ENCODE measurements at regions not wholly inside any gene's neighbourhood (a gene's known extent, or its start where the extent isn't known, plus 50 kb on each side); places are given as distances from the start of the nearest gene placed in this dataset.

DNA sequence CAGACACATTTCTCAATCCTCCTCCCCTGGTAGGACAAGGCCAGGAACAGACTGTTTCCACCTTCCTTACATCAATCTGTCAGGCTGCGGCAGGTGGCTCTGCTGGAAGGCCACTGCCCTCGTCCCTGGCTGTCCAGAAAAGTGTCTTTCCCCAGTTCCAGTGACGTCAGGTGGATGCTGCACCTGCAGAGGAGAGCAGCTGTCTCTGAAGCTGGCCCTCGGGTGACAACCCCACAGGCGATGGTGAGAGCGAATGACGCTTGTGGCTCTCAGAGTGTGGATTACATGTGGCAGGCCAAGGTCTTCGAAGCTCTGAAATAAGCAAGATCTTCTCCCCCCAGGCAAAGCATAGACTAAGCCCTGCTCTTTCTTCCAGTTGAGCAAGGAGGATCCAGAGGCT is 146.9 kb upstream of the RET start:
- no peaks in the 10 kb centered on the region for H3K9me3 ChIP-seq (ENCODE audit: low read length)
- Mint-ChIP-seq H3K27me3 (peaks cover 27 to 64% of the 10 kb centered on the region in 2 donors), H3K4me3 (no peak overlapping the region), H3K36me3 (no peaks in the 10 kb centered on the region), H3K4me1 (peaks cover 4 to 17% (median 7%) of the 10 kb centered on the region in 3 donors), H3K27ac (no peak overlapping the region), H3K9me3 (peaks cover 0 to 2% (median 0%) of the 10 kb centered on the region in 5 donors)
- ChIA-PET CTCF (no interaction called here), POLR2A (interaction anchor here (0.6 kb wide), 1 partner anchor 358 kb away, joined by 3 read pairs; no protein-coding TSS in a partner anchor)
- H3K27ac ChIP-seq (ENCODE audit: low read depth, low read length): no peak overlapping the region
- H3K27me3 ChIP-seq (ENCODE audit: insufficient read depth, low read length, poor library complexity, severe bottlenecking): no peaks in the 10 kb centered on the region
- no peaks in the 10 kb centered on the region for H3K36me3 ChIP-seq (ENCODE audit: insufficient read depth, low read length)
- no peaks in the 10 kb centered on the region for H3K4me1 ChIP-seq (ENCODE audit: insufficient read depth, low read length)
- H3K4me3 ChIP-seq (ENCODE audit: low read length): no peak overlapping the region
- DNase-seq: no peak

DNA sequence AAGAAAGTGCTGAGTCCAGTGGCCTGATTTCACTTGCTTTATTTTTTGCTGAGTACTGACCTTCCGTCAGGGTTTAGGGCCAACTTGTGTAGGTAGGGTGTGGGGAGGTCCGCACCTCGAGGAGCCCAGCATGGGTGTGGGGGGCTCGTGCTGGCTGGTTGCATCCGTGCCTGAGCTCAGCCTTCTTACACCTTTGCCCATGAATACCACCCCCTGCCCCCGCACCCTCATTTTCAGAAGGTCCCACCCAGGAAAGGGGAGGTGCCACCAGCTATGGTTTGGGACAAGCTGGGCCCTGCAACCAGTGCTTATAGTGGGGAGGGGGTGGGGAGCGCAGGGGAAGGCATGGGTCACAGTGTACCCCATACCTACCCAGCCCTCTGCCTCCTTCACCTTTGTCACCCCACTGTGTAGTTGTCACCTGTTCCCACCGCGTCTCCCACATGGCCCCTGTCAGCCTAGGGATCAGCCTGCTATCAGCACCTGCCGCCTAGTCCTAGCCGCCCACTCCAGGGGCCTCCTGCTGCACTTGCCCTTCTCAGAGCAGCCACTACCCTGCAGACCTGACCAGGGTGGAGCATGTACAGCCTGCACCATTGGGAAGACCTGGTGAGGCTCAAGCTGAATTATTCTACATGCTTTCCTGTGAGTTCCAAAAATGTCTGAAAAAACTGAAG is 146.2 kb upstream of the RET start:
- no peak for DNase-seq

GRCh38 chr10:42932116-42932515 is 144.8 kb upstream of the RET start:
- Histone ChIP-seq H3K27me3 (ENCODE audit: insufficient read depth, low read length, poor library complexity, severe bottlenecking) (no peaks in the 10 kb centered on the region), H3K36me3 (ENCODE audit: insufficient read depth, low read length) (no peaks in the 10 kb centered on the region), H3K4me3 (ENCODE audit: low read length) (no peak overlapping the region), H3K27ac (ENCODE audit: low read depth, low read length) (no peak overlapping the region), H3K9me3 (ENCODE audit: low read length) (no peaks in the 10 kb centered on the region), H3K4me1 (ENCODE audit: insufficient read depth, low read length) (no peaks in the 10 kb centered on the region)
- H3K9me3 Mint-ChIP-seq: peaks cover 0 to 4% (median 0%) of the 10 kb centered on the region in 5 donors
- DNase-seq: no peak
- no peak overlapping the region for H3K4me3 Mint-ChIP-seq
- peaks cover 31 to 75% of the 10 kb centered on the region in 2 donors for H3K27me3 Mint-ChIP-seq
- peaks cover 4 to 17% (median 7%) of the 10 kb centered on the region in 3 donors for H3K4me1 Mint-ChIP-seq
- ChIA-PET POLR2A (no interaction called here), CTCF (no interaction called here)
- no peaks in the 10 kb centered on the region for H3K36me3 Mint-ChIP-seq
- no peak overlapping the region for H3K27ac Mint-ChIP-seq

More for the DNA sequence above, 146.2 kb upstream of the RET start:
- Histone ChIP-seq H3K36me3 (ENCODE audit: insufficient read depth, low read length) (no peaks in the 10 kb centered on the region), H3K4me3 (ENCODE audit: low read length) (no peak overlapping the region), H3K9me3 (ENCODE audit: low read length) (no peaks in the 10 kb centered on the region), H3K4me1 (ENCODE audit: insufficient read depth, low read length) (no peaks in the 10 kb centered on the region), H3K27me3 (ENCODE audit: insufficient read depth, low read length, poor library complexity, severe bottlenecking) (no peaks in the 10 kb centered on the region), H3K27ac (ENCODE audit: low read depth, low read length) (no peak overlapping the region)
- peaks cover 4 to 17% (median 7%) of the 10 kb centered on the region in 3 donors for H3K4me1 Mint-ChIP-seq
- CTCF ChIA-PET: no interaction called here
- H3K9me3 Mint-ChIP-seq: peaks cover 0 to 3% (median 0%) of the 10 kb centered on the region in 5 donors
- POLR2A ChIA-PET: interaction anchor here (0.6 kb wide), 1 partner anchor 357 kb away, joined by 3 read pairs; no protein-coding TSS in a partner anchor
- no peak overlapping the region for H3K27ac Mint-ChIP-seq
- H3K27me3 Mint-ChIP-seq: peaks cover 34 to 67% of the 10 kb centered on the region in 2 donors
- no peaks in the 10 kb centered on the region for H3K36me3 Mint-ChIP-seq
- H3K4me3 Mint-ChIP-seq: no peak overlapping the region

- peak in 2 of 5 donors; percentile 7 to 66 for DNase-seq
- H3K4me1 ChIP-seq (ENCODE audit: insufficient read depth, low read length): no peaks in the 10 kb centered on the region
- ChIA-PET CTCF (no interaction called here), POLR2A (no interaction called here)
- no peaks in the 10 kb centered on the region for H3K36me3 ChIP-seq (ENCODE audit: insufficient read depth, low read length)
- H3K4me3 ChIP-seq (ENCODE audit: low read length): peak overlapping the region; percentile 32
- H3K36me3 Mint-ChIP-seq: no peaks in the 10 kb centered on the region
- H3K9me3 ChIP-seq (ENCODE audit: low read length): no peaks in the 10 kb centered on the region
- H3K4me3 Mint-ChIP-seq: peak overlapping the region in 6 of 7 donors; percentile 52 to 84 (median 67)
- H3K27ac Mint-ChIP-seq: peak overlapping the region in 2 of 8 donors; percentile 12 to 43
- peaks cover 28 to 72% of the 10 kb centered on the region in 2 donors for H3K27me3 Mint-ChIP-seq
- peaks cover 0 to 4% (median 0%) of the 10 kb centered on the region in 5 donors for H3K9me3 Mint-ChIP-seq
- H3K4me1 Mint-ChIP-seq: peaks cover 4 to 17% (median 7%) of the 10 kb centered on the region in 3 donors
- H3K27me3 ChIP-seq (ENCODE audit: insufficient read depth, low read length, poor library complexity, severe bottlenecking): no peaks in the 10 kb centered on the region
- H3K27ac ChIP-seq (ENCODE audit: low read depth, low read length): no peak overlapping the region
Observed at GRCh38 chr10:42932735-42933447, 144.0 kb upstream of the RET start.

DNA sequence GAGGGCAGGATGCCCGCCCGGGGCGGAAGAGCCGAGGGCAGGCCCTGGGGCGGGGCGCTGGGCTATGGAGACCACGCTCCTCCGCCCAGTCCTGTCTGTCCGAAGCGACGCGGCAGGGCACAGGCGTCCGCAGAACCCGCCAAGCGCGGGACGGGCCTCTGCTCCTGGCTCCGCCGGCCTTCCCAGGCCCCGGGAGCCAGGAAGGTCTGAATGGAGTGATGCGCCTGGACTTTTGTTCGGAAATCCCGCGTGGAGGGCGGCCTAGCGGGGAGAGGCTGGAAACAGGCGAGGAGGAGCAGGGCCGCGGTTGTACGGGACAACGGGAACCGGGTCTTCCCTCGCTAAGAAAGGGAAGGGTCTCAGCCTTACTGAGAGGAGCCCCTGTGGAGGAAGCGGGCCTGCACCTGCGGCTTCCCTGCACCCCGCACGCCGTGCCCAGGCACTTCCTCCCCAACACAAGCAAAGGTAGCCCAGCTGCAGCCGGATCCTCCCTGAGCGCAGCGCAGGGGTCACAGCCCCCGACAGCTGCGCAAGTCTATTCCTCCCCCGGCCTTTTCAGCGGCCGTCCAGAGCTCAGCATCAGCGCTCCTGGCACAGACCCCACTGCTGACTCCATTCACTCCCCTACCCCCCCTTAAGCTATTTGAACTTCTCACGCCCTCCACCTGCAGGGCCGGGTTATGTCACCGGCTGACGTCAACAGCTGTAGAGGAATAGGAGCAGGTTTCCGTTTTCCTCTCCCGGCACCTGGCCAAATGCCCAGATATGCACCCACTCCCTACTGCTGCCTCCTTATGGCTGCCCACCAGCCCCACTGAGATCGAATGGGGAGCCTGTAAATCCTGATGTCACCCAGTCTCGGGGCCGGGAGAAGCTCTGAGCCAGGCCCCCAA is 143.2 kb upstream of the RET start:
- peaks cover 4 to 17% (median 7%) of the 10 kb centered on the region in 3 donors for H3K4me1 Mint-ChIP-seq
- DNase-seq: peak in 2 of 5 donors; percentile 9 to 69
- no peaks in the 10 kb centered on the region for H3K36me3 Mint-ChIP-seq
- H3K9me3 Mint-ChIP-seq: peaks cover 0 to 4% (median 0%) of the 10 kb centered on the region in 5 donors
- Histone ChIP-seq H3K4me1 (ENCODE audit: insufficient read depth, low read length) (no peaks in the 10 kb centered on the region), H3K27ac (ENCODE audit: low read depth, low read length) (no peak overlapping the region), H3K27me3 (ENCODE audit: insufficient read depth, low read length, poor library complexity, severe bottlenecking) (no peaks in the 10 kb centered on the region), H3K9me3 (ENCODE audit: low read length) (no peaks in the 10 kb centered on the region), H3K4me3 (ENCODE audit: low read length) (peak overlapping the region; percentile 32), H3K36me3 (ENCODE audit: insufficient read depth, low read length) (no peaks in the 10 kb centered on the region)
- H3K27ac Mint-ChIP-seq: peak overlapping the region in 3 of 8 donors; percentile 12 to 58 (median 13)
- ChIA-PET CTCF (no interaction called here), POLR2A (no interaction called here)
- peak overlapping the region; percentile 30 to 73 (median 59) for H3K4me3 Mint-ChIP-seq
- peaks cover 28 to 64% of the 10 kb centered on the region in 2 donors for H3K27me3 Mint-ChIP-seq

DNA sequence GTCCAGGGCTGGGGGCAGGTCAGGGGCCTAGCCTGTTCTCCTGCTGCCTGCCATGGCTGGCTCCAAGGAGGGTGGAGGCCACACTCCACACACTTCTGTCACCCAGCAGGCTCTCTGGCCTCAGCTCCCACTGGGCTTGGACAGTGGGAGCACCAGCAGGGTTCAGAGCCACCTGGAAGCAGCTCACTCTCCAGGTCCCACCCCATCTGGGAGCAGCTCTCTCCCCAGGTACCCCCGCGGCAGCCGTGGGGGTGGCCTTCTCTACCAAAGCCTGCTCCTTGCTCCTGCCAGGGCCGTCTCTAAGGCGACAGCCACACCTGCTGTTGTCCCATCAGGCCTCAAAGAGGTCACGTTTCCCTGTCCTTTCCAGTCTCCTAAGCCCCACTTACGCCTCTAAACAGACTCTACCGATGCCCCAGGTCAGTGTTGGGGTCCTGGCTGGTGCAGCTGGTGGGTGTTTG is 142.5 kb upstream of the RET start:
- no peak for DNase-seq
- POLR2A ChIA-PET: no interaction called here
- peaks cover 4 to 17% (median 7%) of the 10 kb centered on the region in 3 donors for H3K4me1 Mint-ChIP-seq
- peaks cover 0 to 4% (median 0%) of the 10 kb centered on the region in 5 donors for H3K9me3 Mint-ChIP-seq
- no peaks in the 10 kb centered on the region for H3K9me3 ChIP-seq (ENCODE audit: low read length)
- peaks cover 28 to 59% of the 10 kb centered on the region in 2 donors for H3K27me3 Mint-ChIP-seq
- no peak overlapping the region for H3K27ac ChIP-seq (ENCODE audit: low read depth, low read length)
- CTCF ChIA-PET: no interaction called here
- H3K27ac Mint-ChIP-seq: no peak overlapping the region
- no peaks in the 10 kb centered on the region for H3K4me1 ChIP-seq (ENCODE audit: insufficient read depth, low read length)
- H3K27me3 ChIP-seq (ENCODE audit: insufficient read depth, low read length, poor library complexity, severe bottlenecking): no peaks in the 10 kb centered on the region
- no peak overlapping the region for H3K4me3 ChIP-seq (ENCODE audit: low read length)
- no peaks in the 10 kb centered on the region for H3K36me3 ChIP-seq (ENCODE audit: insufficient read depth, low read length)
- H3K4me3 Mint-ChIP-seq: peak overlapping the region in 4 of 7 donors; percentile 15 to 63 (median 39)
- H3K36me3 Mint-ChIP-seq: no peaks in the 10 kb centered on the region

GRCh38 chr10:42934842-42935241 is 142.0 kb upstream of the RET start:
- H3K9me3 Mint-ChIP-seq: peaks cover 0 to 4% (median 0%) of the 10 kb centered on the region in 5 donors
- no peak for DNase-seq
- Histone ChIP-seq H3K4me1 (ENCODE audit: insufficient read depth, low read length) (no peaks in the 10 kb centered on the region), H3K4me3 (ENCODE audit: low read length) (no peak overlapping the region), H3K27me3 (ENCODE audit: insufficient read depth, low read length, poor library complexity, severe bottlenecking) (no peaks in the 10 kb centered on the region), H3K27ac (ENCODE audit: low read depth, low read length) (no peak overlapping the region), H3K9me3 (ENCODE audit: low read length) (no peaks in the 10 kb centered on the region), H3K36me3 (ENCODE audit: insufficient read depth, low read length) (no peaks in the 10 kb centered on the region)
- POLR2A ChIA-PET: no interaction called here
- H3K4me3 Mint-ChIP-seq: no peak overlapping the region
- H3K36me3 Mint-ChIP-seq: no peaks in the 10 kb centered on the region
- no peak overlapping the region for H3K27ac Mint-ChIP-seq
- H3K27me3 Mint-ChIP-seq: peaks cover 29 to 57% of the 10 kb centered on the region in 2 donors
- peaks cover 4 to 17% (median 7%) of the 10 kb centered on the region in 3 donors for H3K4me1 Mint-ChIP-seq
- CTCF ChIA-PET: no interaction called here
